Loucy (cell line): ENCODE measurements at regions not wholly inside any gene's neighbourhood (a gene's known extent, or its start where the extent isn't known, plus 50 kb on each side); places are given as distances from the start of the nearest gene placed in this dataset.

Source experiments
- H2AFZ ChIP-seq: fragments of 200-600 bp; sonication (generic); 2 replicates; pipeline ENCODE4 v1.6.0; 2016; ENCODE audit warnings: antibody characterized with exemption, mild to moderate bottlenecking, low read length, moderate library complexity
- H3F3A ChIP-seq: fragments of 200-600 bp; 2 replicates; pipeline ENCODE4 v1.6.0; 2016; ENCODE audit warnings: antibody characterized with exemption, low read depth, mild to moderate bottlenecking
- H3K27me3 ChIP-seq: fragments of 200-600 bp; sonication (generic); 2 replicates; pipeline ENCODE4 v1.6.1; 2014; ENCODE audit warnings: low read length, mild to moderate bottlenecking; ENCODE audit not compliant: insufficient read depth, poor library complexity, severe bottlenecking
- H3K36me3 ChIP-seq: fragments of 200-600 bp; sonication (generic); 2 replicates; pipeline ENCODE4 v1.6.1; 2016; ENCODE audit warnings: low read length; ENCODE audit not compliant: insufficient read depth
- H3K4me1 ChIP-seq: fragments of 200-600 bp; sonication (generic); 2 replicates; pipeline ENCODE4 v1.5.1; 2014; ENCODE audit warnings: low read length, mild to moderate bottlenecking; ENCODE audit not compliant: insufficient read depth, poor library complexity, severe bottlenecking
- H3K4me2 ChIP-seq: fragments of 200-600 bp; sonication (generic); 2 replicates; pipeline ENCODE4 v1.6.0; 2014; ENCODE audit warnings: antibody characterized with exemption, low read length, low read depth, mild to moderate bottlenecking; ENCODE audit not compliant: poor library complexity, severe bottlenecking
- H3K4me3 ChIP-seq: fragments of 200-600 bp; sonication (generic); 2 replicates; pipeline ENCODE4 v1.5.1; 2014; ENCODE audit warnings: low read length, mild to moderate bottlenecking, mixed read lengths; ENCODE audit not compliant: poor library complexity, severe bottlenecking
- H3K79me2 ChIP-seq: fragments of 200-600 bp; sonication (generic); 2 replicates; pipeline ENCODE4 v1.6.1; 2014; ENCODE audit warnings: low read length; ENCODE audit not compliant: insufficient read depth
- H3K9ac ChIP-seq: fragments of 200-600 bp; sonication (generic); 2 replicates; pipeline ENCODE4 v1.6.0; 2014; ENCODE audit warnings: mild to moderate bottlenecking, low read depth, low read length, moderate library complexity; ENCODE audit not compliant: poor library complexity, severe bottlenecking
- H3K9me2 ChIP-seq: fragments of 200-600 bp; sonication (generic); replicated peaks from 2 replicates; pipeline ENCODE4 v1.6.1; 2016; ENCODE audit warnings: low read depth, low read length, mixed read lengths
- H3K9me3 ChIP-seq: fragments of 200-600 bp; sonication (generic); 2 replicates; pipeline ENCODE4 v1.6.1; 2014; ENCODE audit warnings: mild to moderate bottlenecking, antibody characterized with exemption, low read length, low read depth; ENCODE audit not compliant: insufficient read depth
- H4K20me1 ChIP-seq: fragments of 200-600 bp; sonication (generic); 2 replicates; pipeline ENCODE4 v1.6.0; 2014; ENCODE audit warnings: antibody characterized with exemption, low read length, mild to moderate bottlenecking; ENCODE audit not compliant: insufficient read depth, poor library complexity, severe bottlenecking
- CTCF ChIP-seq: fragments of 200-600 bp; sonication (generic); conservative IDR thresholded peaks from 2 replicates; pipeline ENCODE4 v1.5.1; 2014; ENCODE audit warnings: mild to moderate bottlenecking, antibody characterized with exemption, low read length
- EZH2phosphoT487 ChIP-seq: fragments of 200-600 bp; IDR thresholded peaks from 2 replicates; pipeline ENCODE4 v1.6.1; 2018; ENCODE audit warnings: antibody characterized with exemption, mild to moderate bottlenecking, moderate library complexity, borderline replicate concordance

DNA sequence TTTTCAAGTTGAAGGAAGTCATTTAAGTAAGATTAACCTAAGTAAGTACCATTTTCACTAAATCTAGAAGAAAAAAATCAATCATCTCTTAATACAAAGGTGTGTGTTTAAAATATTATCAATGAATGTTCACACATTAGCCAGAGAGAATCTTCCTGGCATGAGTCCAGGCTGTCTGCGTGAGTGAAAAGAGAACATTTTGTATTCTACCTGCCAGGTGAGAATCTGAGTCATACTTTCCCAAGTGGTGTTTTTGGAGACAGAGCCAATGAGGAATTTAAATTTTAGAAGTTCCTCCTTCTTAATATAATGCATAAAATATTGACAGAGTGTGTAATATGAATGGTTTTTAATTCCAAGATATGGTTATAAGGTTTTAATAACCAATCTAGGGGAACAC lies 371.8 kb upstream of the NR3C2 start:
- H3K27me3 ChIP-seq: no peaks in the 10 kb centered on the region
- no peak overlapping the region for H3K4me3 ChIP-seq
- H3F3A ChIP-seq: no peaks in the 10 kb centered on the region
- no peaks in the 10 kb centered on the region for H4K20me1 ChIP-seq
- H2AFZ ChIP-seq: no peak overlapping the region
- no peak for TF ChIP-seq EZH2phosphoT487
- no peak for TF ChIP-seq CTCF
- H3K9me3 ChIP-seq: no peaks in the 10 kb centered on the region
- no peaks in the 10 kb centered on the region for H3K36me3 ChIP-seq
- H3K4me1 ChIP-seq: no peaks in the 10 kb centered on the region
- H3K4me2 ChIP-seq: no peak overlapping the region
- no peaks in the 10 kb centered on the region for H3K9me2 ChIP-seq
- no peaks in the 10 kb centered on the region for H3K79me2 ChIP-seq
- no peak overlapping the region for H3K9ac ChIP-seq

DNA sequence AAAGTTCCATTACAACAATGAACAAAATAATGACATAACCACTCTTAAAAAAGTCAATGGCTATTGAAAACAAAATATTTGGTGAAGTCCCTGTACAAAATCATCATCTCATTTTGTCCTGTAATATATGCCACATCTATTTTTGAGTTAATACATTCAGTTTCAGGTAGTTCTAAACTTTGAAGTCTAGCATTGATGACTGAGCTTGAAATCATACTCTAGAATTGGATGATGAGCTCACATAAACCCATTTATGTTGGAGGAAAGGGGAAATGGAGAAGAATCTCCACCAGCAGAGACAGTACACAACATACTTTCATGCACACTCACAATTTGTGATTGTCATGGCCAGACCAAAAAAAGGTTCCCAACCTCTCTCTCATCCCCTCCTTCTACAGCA lies 371.1 kb upstream of the NR3C2 start:
- Histone ChIP-seq H2AFZ (no peak overlapping the region), H3K9me2 (no peaks in the 10 kb centered on the region), H3K9me3 (no peaks in the 10 kb centered on the region), H3K79me2 (no peaks in the 10 kb centered on the region), H3K27me3 (no peaks in the 10 kb centered on the region), H3F3A (no peaks in the 10 kb centered on the region), H3K4me2 (no peak overlapping the region), H3K9ac (no peak overlapping the region), H4K20me1 (no peaks in the 10 kb centered on the region), H3K4me3 (no peak overlapping the region), H3K4me1 (no peaks in the 10 kb centered on the region), H3K36me3 (no peaks in the 10 kb centered on the region)
- TF ChIP-seq CTCF (no peak), EZH2phosphoT487 (no peak)

DNA sequence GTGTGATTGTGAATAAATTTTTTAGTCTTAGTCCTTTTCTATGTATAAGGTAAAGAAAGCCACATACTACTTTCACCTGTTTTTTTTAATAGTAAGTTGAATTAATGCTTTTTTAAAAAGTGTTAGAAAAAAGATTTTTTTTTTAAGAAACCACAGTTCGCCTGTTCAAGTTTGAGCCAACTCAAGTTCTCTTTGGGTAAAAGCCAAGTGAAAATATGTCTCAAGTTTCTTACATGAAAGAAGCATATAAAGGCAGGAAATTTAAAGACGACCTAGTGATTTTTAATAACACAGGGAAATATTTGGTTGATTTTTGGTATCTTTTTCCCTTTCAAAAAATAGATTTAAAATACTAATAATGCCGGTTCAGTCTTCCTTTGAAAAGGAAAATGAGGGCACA lies 369.9 kb upstream of the NR3C2 start:
- H3K36me3 ChIP-seq: no peaks in the 10 kb centered on the region
- TF ChIP-seq EZH2phosphoT487 (no peak), CTCF (no peak)

More for the DNA sequence above, 369.9 kb upstream of the NR3C2 start:
- Histone ChIP-seq H3K27me3 (no peaks in the 10 kb centered on the region), H3K9me2 (no peaks in the 10 kb centered on the region), H3K4me3 (no peak overlapping the region), H2AFZ (no peak overlapping the region), H3K79me2 (no peaks in the 10 kb centered on the region), H3K4me2 (no peak overlapping the region), H3K4me1 (no peaks in the 10 kb centered on the region), H3K9ac (no peak overlapping the region), H4K20me1 (no peaks in the 10 kb centered on the region), H3F3A (no peaks in the 10 kb centered on the region), H3K9me3 (no peaks in the 10 kb centered on the region)
